WTC11 (cell line): ENCODE measurements at regions not wholly inside any gene's neighbourhood (a gene's known extent, or its start where the extent isn't known, plus 50 kb on each side); places are given as distances from the start of the nearest gene placed in this dataset.

ENCODE experiments used
- ATAC-seq: fragments of 200-7000 bp; cut with Tn5 transposase; 2 replicates; pipeline ENCODE4 v1.10.0; 2021; ENCODE audit warnings: mild to moderate bottlenecking, moderate library complexity
- CTCF ChIA-PET: fragments of 300-600 bp; sonication (Branson Sonifier 250); formaldehyde crosslinking; loops from one replicate; lab custom pipeline; 2021; ENCODE audit warnings: antibody characterized with exemption; lab: Charles Lee
- POLR2A ChIA-PET: fragments of 350-600 bp; sonication (Branson Sonifier 250); formaldehyde crosslinking; loops from one replicate; lab custom pipeline; 2021; ENCODE audit warnings: antibody characterized with exemption; lab: Charles Lee
- DNase-seq: peaks from one replicate; pipeline ENCODE4 v3.0.0; 2021; ENCODE audit warnings: low spot score
- H3K27ac Mint-ChIP-seq: 2 replicates; pipeline ENCODE4 v1.8.0; 2021; ENCODE audit warnings: mixed read lengths
- H3K27me3 Mint-ChIP-seq: 2 replicates; pipeline ENCODE4 v1.8.0; 2021; ENCODE audit warnings: low read depth, mild to moderate bottlenecking, moderate library complexity, mixed read lengths
- H3K36me3 Mint-ChIP-seq: 2 replicates; pipeline ENCODE4 v1.8.0; 2021; ENCODE audit warnings: mixed read lengths
- H3K4me1 Mint-ChIP-seq: 2 replicates; pipeline ENCODE4 v1.8.0; 2022; ENCODE audit warnings: mixed read lengths
- H3K4me3 Mint-ChIP-seq: 2 replicates; pipeline ENCODE4 v1.8.0; 2021; ENCODE audit warnings: mild to moderate bottlenecking, moderate library complexity, mixed read lengths
- H3K9me3 Mint-ChIP-seq: 2 replicates; pipeline ENCODE4 v1.8.0; 2021; ENCODE audit warnings: mixed read lengths
- ATF1 ChIP-seq: sonication (generic); formaldehyde crosslinking; IDR thresholded peaks from 2 replicates; pipeline ENCODE4 v1.8.1; 2023; ENCODE audit warnings: mild to moderate bottlenecking, moderate library complexity, missing genetic modification reagents
- CREM ChIP-seq: sonication (generic); formaldehyde crosslinking; IDR thresholded peaks from 2 replicates; pipeline ENCODE4 v1.8.1; 2022; ENCODE audit warnings: mild to moderate bottlenecking, missing genetic modification reagents, moderate library complexity
- ELF4 ChIP-seq: sonication (generic); formaldehyde crosslinking; IDR thresholded peaks from 2 replicates; pipeline ENCODE4 v1.8.1; 2022; ENCODE audit warnings: low read depth, mild to moderate bottlenecking, moderate library complexity, missing genetic modification reagents
- EMX1 ChIP-seq: fragments of 250-450 bp; sonication (Bioruptor Pico); IDR thresholded peaks from 2 replicates; pipeline ENCODE4 v1.8.0; 2021; ENCODE audit warnings: mild to moderate bottlenecking
- ERG ChIP-seq: fragments of 250-450 bp; sonication (Bioruptor Pico); IDR thresholded peaks from 2 replicates; pipeline ENCODE4 v1.8.0; 2021; ENCODE audit warnings: mild to moderate bottlenecking
- ESRRA ChIP-seq: sonication (generic); formaldehyde crosslinking; IDR thresholded peaks from 2 replicates; pipeline ENCODE4 v1.8.1; 2022; ENCODE audit warnings: mild to moderate bottlenecking, missing genetic modification reagents, borderline replicate concordance
- ETV6 ChIP-seq: sonication (generic); formaldehyde crosslinking; IDR thresholded peaks from 2 replicates; pipeline ENCODE4 v1.8.1; 2022; ENCODE audit warnings: mild to moderate bottlenecking, missing genetic modification reagents
- FOXP4 ChIP-seq: sonication (generic); formaldehyde crosslinking; IDR thresholded peaks from 2 replicates; pipeline ENCODE4 v1.8.0; 2022; ENCODE audit warnings: mild to moderate bottlenecking, missing genetic modification reagents
- GRHL2 ChIP-seq: fragments of 250-450 bp; sonication (Bioruptor Pico); IDR thresholded peaks from 2 replicates; pipeline ENCODE4 v1.8.0; 2022; ENCODE audit warnings: mild to moderate bottlenecking, moderate library complexity; ENCODE audit not compliant: insufficient replicate concordance, severe bottlenecking
- GTF2I ChIP-seq: fragments of 250-450 bp; sonication (Bioruptor Pico); conservative IDR thresholded peaks from 2 replicates; pipeline ENCODE4 v1.4.0; 2021; ENCODE audit warnings: mild to moderate bottlenecking
- HMGA2 ChIP-seq: fragments of 250-450 bp; sonication (Bioruptor Pico); IDR thresholded peaks from 2 replicates; pipeline ENCODE4 v1.4.0; 2021; ENCODE audit warnings: mild to moderate bottlenecking, moderate library complexity
- KAT7 ChIP-seq: sonication (generic); formaldehyde crosslinking; IDR thresholded peaks from 2 replicates; pipeline ENCODE4 v1.8.1; 2023; ENCODE audit warnings: missing genetic modification reagents, mild to moderate bottlenecking, borderline replicate concordance
- PREB ChIP-seq: sonication (generic); formaldehyde crosslinking; IDR thresholded peaks from 2 replicates; pipeline ENCODE4 v1.8.1; 2022; ENCODE audit warnings: mild to moderate bottlenecking, missing genetic modification reagents, moderate library complexity, borderline replicate concordance
- SP1 ChIP-seq: sonication (generic); formaldehyde crosslinking; conservative IDR thresholded peaks from 2 replicates; pipeline ENCODE4 v1.8.1; 2022; ENCODE audit warnings: missing genetic modification reagents
- TCF7 ChIP-seq: sonication (generic); formaldehyde crosslinking; IDR thresholded peaks from 2 replicates; pipeline ENCODE4 v1.8.0; 2022; ENCODE audit warnings: mild to moderate bottlenecking, low read depth, missing genetic modification reagents, moderate library complexity
- TP53 ChIP-seq: sonication (generic); formaldehyde crosslinking; IDR thresholded peaks from 2 replicates; pipeline ENCODE4 v1.8.1; 2023; ENCODE audit warnings: mild to moderate bottlenecking, missing genetic modification reagents
- USF1 ChIP-seq: sonication (generic); formaldehyde crosslinking; IDR thresholded peaks from 2 replicates; pipeline ENCODE4 v1.8.0; 2022; ENCODE audit warnings: mild to moderate bottlenecking, missing genetic modification reagents
- ZBTB21 ChIP-seq: sonication (generic); formaldehyde crosslinking; IDR thresholded peaks from 2 replicates; pipeline ENCODE4 v1.8.1; 2023; ENCODE audit warnings: mild to moderate bottlenecking, missing genetic modification reagents, borderline replicate concordance
- ZNF219 ChIP-seq: sonication (generic); formaldehyde crosslinking; IDR thresholded peaks from 2 replicates; pipeline ENCODE4 v1.8.0; 2023; ENCODE audit warnings: missing genetic modification reagents, mild to moderate bottlenecking, borderline replicate concordance
- ZNF396 ChIP-seq: fragments of 250-450 bp; sonication (Bioruptor Pico); IDR thresholded peaks from 2 replicates; pipeline ENCODE4 v1.8.0; 2021; ENCODE audit warnings: mild to moderate bottlenecking, moderate library complexity, borderline replicate concordance

- TF ChIP-seq ERG (CRISPR knock-in tag) (no peak), SP1 (CRISPR knock-in tag) (no peak)
- TF ChIP-seq, all 79 proteins: peak for 0
Measured at GRCh38 chr6:151730496-151730870, 77.0 kb upstream of the ESR1 start (continued).

GRCh38 chr6:151731313-151731712, 76.2 kb upstream of the ESR1 start:
- no peak overlapping the region for H3K27ac Mint-ChIP-seq
- TF ChIP-seq EMX1 (CRISPR knock-in tag) (no peak), TP53 (CRISPR knock-in tag) (no peak), PREB (CRISPR knock-in tag) (no peak), GRHL2 (CRISPR knock-in tag) (no peak), CREM (CRISPR knock-in tag) (no peak), HMGA2 (no peak), ZNF219 (no peak), KAT7 (CRISPR knock-in tag) (no peak), ZBTB21 (CRISPR knock-in tag) (no peak), ERG (CRISPR knock-in tag) (no peak), ESRRA (CRISPR knock-in tag) (no peak), ATF1 (CRISPR knock-in tag) (no peak), TCF7 (no peak)
- TF ChIP-seq, all 79 proteins: peak for 0
- H3K36me3 Mint-ChIP-seq, result no peaks in the 10 kb centered on the region
- no peak overlapping the region for H3K4me3 Mint-ChIP-seq
- H3K27me3 Mint-ChIP-seq, result no peaks in the 10 kb centered on the region
- H3K9me3 Mint-ChIP-seq, result peaks cover 9% of the 10 kb centered on the region
- DNase-seq (no peak), ATAC-seq (no peak)
- POLR2A ChIA-PET, result no interaction called here
- H3K4me1 Mint-ChIP-seq, result no peaks in the 10 kb centered on the region
- CTCF ChIA-PET, result interaction anchor here (0.6 kb wide), 1 partner anchor 46 kb away, joined by 3 read pairs; no protein-coding TSS in a partner anchor

GRCh38 chr6:151733680-151734320, 73.7 kb upstream of the ESR1 start:
- no peak overlapping the region for H3K4me3 Mint-ChIP-seq
- no peak for ATAC-seq
- peaks cover 5% of the 10 kb centered on the region for H3K9me3 Mint-ChIP-seq
- no peak overlapping the region for H3K27ac Mint-ChIP-seq
- CTCF ChIA-PET, result no interaction called here
- DNase-seq, result no peak
- POLR2A ChIA-PET, result no interaction called here
- H3K4me1 Mint-ChIP-seq, result no peaks in the 10 kb centered on the region
- H3K36me3 Mint-ChIP-seq, result no peaks in the 10 kb centered on the region
- H3K27me3 Mint-ChIP-seq, result no peaks in the 10 kb centered on the region
- no peak for TF ChIP-seq CREM (CRISPR knock-in tag)
- TF ChIP-seq GTF2I, result no peak
- no peak for TF ChIP-seq ELF4 (CRISPR knock-in tag)
- TF ChIP-seq ZNF396, result no peak
- no peak for TF ChIP-seq ETV6
- TF ChIP-seq FOXP4 (CRISPR knock-in tag), result no peak
- no peak for TF ChIP-seq USF1 (CRISPR knock-in tag)
